ENCODE measurements at regions not wholly inside any gene's neighbourhood (a gene's known extent, or its start where the extent isn't known, plus 50 kb on each side); places are given as distances from the start of the nearest gene placed in this dataset.

GRCh38 chr17:79326814-79327213 lies 252.2 kb downstream of the ENGASE start:
- Histone ChIP-seq H3K4me1 (replicated peaks; ENCODE audit: insufficient read depth) (no peaks in the 10 kb centered on the region), H3K4me3 (no peak overlapping the region), H3K9me2 (ENCODE audit: insufficient read depth) (no peaks in the 10 kb centered on the region), H3K36me3 (ENCODE audit: low read depth) (no peaks in the 10 kb centered on the region), H3K27ac (no peak overlapping the region), H2AFZ (no peak overlapping the region), H4K20me1 (ENCODE audit: insufficient read depth) (no peaks in the 10 kb centered on the region), H3K79me2 (ENCODE audit: low read depth) (no peaks in the 10 kb centered on the region), H3K4me2 (no peak overlapping the region), H3K9me3 (ENCODE audit: insufficient read depth, low read depth) (no peaks in the 10 kb centered on the region), H3F3A (ENCODE audit: insufficient read depth, low read depth) (no peaks in the 10 kb centered on the region), H3K27me3 (ENCODE audit: insufficient read depth, low read depth) (peaks cover 93% of the 10 kb centered on the region)
- no peak for DNase-seq
- TF ChIP-seq, protein P1, sequence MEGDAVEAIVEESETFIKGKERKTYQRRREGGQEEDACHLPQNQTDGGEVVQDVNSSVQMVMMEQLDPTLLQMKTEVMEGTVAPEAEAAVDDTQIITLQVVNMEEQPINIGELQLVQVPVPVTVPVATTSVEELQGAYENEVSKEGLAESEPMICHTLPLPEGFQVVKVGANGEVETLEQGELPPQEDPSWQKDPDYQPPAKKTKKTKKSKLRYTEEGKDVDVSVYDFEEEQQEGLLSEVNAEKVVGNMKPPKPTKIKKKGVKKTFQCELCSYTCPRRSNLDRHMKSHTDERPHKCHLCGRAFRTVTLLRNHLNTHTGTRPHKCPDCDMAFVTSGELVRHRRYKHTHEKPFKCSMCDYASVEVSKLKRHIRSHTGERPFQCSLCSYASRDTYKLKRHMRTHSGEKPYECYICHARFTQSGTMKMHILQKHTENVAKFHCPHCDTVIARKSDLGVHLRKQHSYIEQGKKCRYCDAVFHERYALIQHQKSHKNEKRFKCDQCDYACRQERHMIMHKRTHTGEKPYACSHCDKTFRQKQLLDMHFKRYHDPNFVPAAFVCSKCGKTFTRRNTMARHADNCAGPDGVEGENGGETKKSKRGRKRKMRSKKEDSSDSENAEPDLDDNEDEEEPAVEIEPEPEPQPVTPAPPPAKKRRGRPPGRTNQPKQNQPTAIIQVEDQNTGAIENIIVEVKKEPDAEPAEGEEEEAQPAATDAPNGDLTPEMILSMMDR (conservative IDR thresholded peaks at IDR 0.05), result no peak
- no peak for TF ChIP-seq EZH2 (IDR thresholded peaks at IDR 0.05; ENCODE audit: low read depth)
- ChIA-PET CTCF (no interaction called here), POLR2A (ENCODE audit: unreplicated experiment) (no interaction called here)
- intact Hi-C loops (cut with micrococcal nuclease; ENCODE audit: unreplicated experiment), result no loop called here
- no TSS peak for BruUV-seq (replicated peaks)

- H3K79me2 ChIP-seq (ENCODE audit: low read depth), result no peaks in the 10 kb centered on the region
- H3K9me3 ChIP-seq (ENCODE audit: insufficient read depth, low read depth), result no peaks in the 10 kb centered on the region
- no peak overlapping the region for H3K27ac ChIP-seq
- H3K9me2 ChIP-seq (ENCODE audit: insufficient read depth), result no peaks in the 10 kb centered on the region
- CTCF ChIA-PET, result no interaction called here
- H3K4me2 ChIP-seq, result no peak overlapping the region
- no TSS peak for BruUV-seq (replicated peaks)
- no peak for TF ChIP-seq EZH2 (IDR thresholded peaks at IDR 0.05; ENCODE audit: low read depth)
- TF ChIP-seq, protein P1 (conservative IDR thresholded peaks at IDR 0.05), result no peak
- POLR2A ChIA-PET (ENCODE audit: unreplicated experiment), result no interaction called here
- H2AFZ ChIP-seq, result no peak overlapping the region
- intact Hi-C loops (cut with micrococcal nuclease; ENCODE audit: unreplicated experiment), result no loop called here
- DNase-seq, result no peak
- peaks cover 94% of the 10 kb centered on the region for H3K27me3 ChIP-seq (ENCODE audit: insufficient read depth, low read depth)
- no peaks in the 10 kb centered on the region for H4K20me1 ChIP-seq (ENCODE audit: insufficient read depth)
- no peak overlapping the region for H3K4me3 ChIP-seq
- H3K36me3 ChIP-seq (ENCODE audit: low read depth), result no peaks in the 10 kb centered on the region
- no peaks in the 10 kb centered on the region for H3K4me1 ChIP-seq (replicated peaks; ENCODE audit: insufficient read depth)
- H3F3A ChIP-seq (ENCODE audit: insufficient read depth, low read depth), result no peaks in the 10 kb centered on the region
These were observed 251.2 kb downstream of the ENGASE start for GRCh38 chr17:79325709-79326430.

DNA sequence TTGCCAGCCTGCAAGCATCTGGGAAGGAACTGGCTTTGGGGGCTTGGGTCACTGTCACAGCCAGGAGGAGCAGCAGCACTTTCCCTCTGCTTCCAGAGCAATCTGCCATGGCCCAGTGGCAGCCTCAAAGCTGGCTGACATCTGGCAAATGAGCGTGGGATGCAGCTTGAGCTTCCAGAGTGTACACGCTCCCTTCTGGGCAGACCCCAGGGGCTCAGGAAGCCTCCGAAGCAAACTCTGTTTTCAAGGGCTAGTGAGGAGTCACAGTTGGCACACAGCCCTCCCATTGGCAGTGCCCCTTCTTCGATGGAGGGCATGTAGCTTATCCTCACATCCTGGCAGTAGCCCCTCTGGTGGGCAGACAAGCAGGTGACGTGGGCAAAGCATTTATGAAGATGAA lies 249.6 kb downstream of the ENGASE start:
- DNase-seq, result no peak
- CTCF ChIA-PET, result interaction anchor here (0.7 kb wide), 1 partner anchor 1236 kb away, joined by 4 read pairs; no protein-coding TSS in a partner anchor

More for the DNA sequence above, 249.6 kb downstream of the ENGASE start:
- H3K9me2 ChIP-seq (ENCODE audit: insufficient read depth), result no peaks in the 10 kb centered on the region
- H3F3A ChIP-seq (ENCODE audit: insufficient read depth, low read depth), result no peaks in the 10 kb centered on the region
- no peak overlapping the region for H3K4me2 ChIP-seq
- no peak overlapping the region for H2AFZ ChIP-seq
- H4K20me1 ChIP-seq (ENCODE audit: insufficient read depth), result no peaks in the 10 kb centered on the region
- no peaks in the 10 kb centered on the region for H3K4me1 ChIP-seq (replicated peaks; ENCODE audit: insufficient read depth)
- no peak overlapping the region for H3K27ac ChIP-seq
- intact Hi-C loops (cut with micrococcal nuclease; ENCODE audit: unreplicated experiment), result no loop called here
- TF ChIP-seq, protein P1 (conservative IDR thresholded peaks at IDR 0.05), result no peak
- no peak for TF ChIP-seq EZH2 (IDR thresholded peaks at IDR 0.05; ENCODE audit: low read depth)
- no peaks in the 10 kb centered on the region for H3K9me3 ChIP-seq (ENCODE audit: insufficient read depth, low read depth)
- H3K36me3 ChIP-seq (ENCODE audit: low read depth), result no peaks in the 10 kb centered on the region
- POLR2A ChIA-PET (ENCODE audit: unreplicated experiment), result no interaction called here
- H3K4me3 ChIP-seq, result no peak overlapping the region
- no TSS peak for BruUV-seq (replicated peaks)
- H3K27me3 ChIP-seq (ENCODE audit: insufficient read depth, low read depth), result peaks cover 85% of the 10 kb centered on the region
- no peaks in the 10 kb centered on the region for H3K79me2 ChIP-seq (ENCODE audit: low read depth)
